ENCODE measurements at regions not wholly inside any gene's neighbourhood (a gene's known extent, or its start where the extent isn't known, plus 50 kb on each side); places are given as distances from the start of the nearest gene placed in this dataset.
"Not testable (repeated sequence)": the region's sequence is repeated elsewhere in the genome, so short reads cannot be mapped to it uniquely, and the experiment has no call there.

- H3K9ac ChIP-seq (ENCODE audit: low read depth, low read length), result no peak overlapping the region
- H3K4me3 ChIP-seq (ENCODE audit: low read depth in 1 of 2, low read length in 2 of 2), result no peak overlapping the region
- no peaks in the 10 kb centered on the region; the same call in 1 of the 2 replicates for H4K20me1 ChIP-seq (ENCODE audit: insufficient read depth, low read length)
- TF ChIP-seq, protein P1, sequence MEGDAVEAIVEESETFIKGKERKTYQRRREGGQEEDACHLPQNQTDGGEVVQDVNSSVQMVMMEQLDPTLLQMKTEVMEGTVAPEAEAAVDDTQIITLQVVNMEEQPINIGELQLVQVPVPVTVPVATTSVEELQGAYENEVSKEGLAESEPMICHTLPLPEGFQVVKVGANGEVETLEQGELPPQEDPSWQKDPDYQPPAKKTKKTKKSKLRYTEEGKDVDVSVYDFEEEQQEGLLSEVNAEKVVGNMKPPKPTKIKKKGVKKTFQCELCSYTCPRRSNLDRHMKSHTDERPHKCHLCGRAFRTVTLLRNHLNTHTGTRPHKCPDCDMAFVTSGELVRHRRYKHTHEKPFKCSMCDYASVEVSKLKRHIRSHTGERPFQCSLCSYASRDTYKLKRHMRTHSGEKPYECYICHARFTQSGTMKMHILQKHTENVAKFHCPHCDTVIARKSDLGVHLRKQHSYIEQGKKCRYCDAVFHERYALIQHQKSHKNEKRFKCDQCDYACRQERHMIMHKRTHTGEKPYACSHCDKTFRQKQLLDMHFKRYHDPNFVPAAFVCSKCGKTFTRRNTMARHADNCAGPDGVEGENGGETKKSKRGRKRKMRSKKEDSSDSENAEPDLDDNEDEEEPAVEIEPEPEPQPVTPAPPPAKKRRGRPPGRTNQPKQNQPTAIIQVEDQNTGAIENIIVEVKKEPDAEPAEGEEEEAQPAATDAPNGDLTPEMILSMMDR (IDR thresholded peaks at IDR 0.05; ENCODE audit: borderline replicate concordance, extremely low read depth, low read length, poor library complexity, severe bottlenecking), result no peak
- no peak for TF ChIP-seq EZH2 (IDR thresholded peaks at IDR 0.05; ENCODE audit: borderline replicate concordance, low read depth, low read length, severe bottlenecking)
- no peaks in the 10 kb centered on the region for H3K4me1 ChIP-seq (ENCODE audit: insufficient read depth, low read length)
- H3K27ac ChIP-seq (ENCODE audit: low read length), result no peak overlapping the region
- DNase-seq (no peak), ATAC-seq (ENCODE audit: insufficient read depth, low read depth) (no peak)
- H3K36me3 ChIP-seq (ENCODE audit: insufficient read depth, low read length), result no peaks in the 10 kb centered on the region
- no peaks in the 10 kb centered on the region for H3K79me2 ChIP-seq (ENCODE audit: insufficient read depth, low read length)
- H3K27me3 ChIP-seq (ENCODE audit: insufficient read depth, low read length, poor library complexity), result no peaks in the 10 kb centered on the region
- H2AFZ ChIP-seq (ENCODE audit: low read depth, low read length), result no peak overlapping the region
- H3K4me2 ChIP-seq (ENCODE audit: insufficient read depth, low read length), result no peak overlapping the region
- no peaks in the 10 kb centered on the region for H3K9me3 ChIP-seq (ENCODE audit: insufficient read depth, low read length, severe bottlenecking)
Observed at GRCh38 chr11:71368966-71369365, 79.2 kb downstream of the DHCR7 start.

DNA sequence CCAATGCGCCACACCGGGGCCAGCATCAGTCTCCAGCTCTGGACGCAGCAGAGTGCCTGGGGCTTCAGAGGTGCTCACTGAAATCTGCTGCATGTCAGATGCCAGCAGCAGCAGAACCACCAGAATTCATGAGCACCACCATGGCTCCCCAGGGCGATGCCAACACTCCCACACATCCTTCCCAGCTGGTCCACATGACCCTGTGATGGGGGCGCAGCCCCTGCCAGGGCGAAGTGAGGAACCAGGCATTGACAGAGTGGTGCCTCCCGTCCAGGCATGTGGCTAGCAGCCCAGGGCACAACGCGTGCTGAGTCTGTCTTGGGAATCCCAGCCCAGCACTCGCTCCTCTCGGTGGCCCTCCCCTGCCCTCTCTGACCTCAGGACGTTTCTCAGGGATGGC, 80.4 kb downstream of the DHCR7 start:
- Histone ChIP-seq H3K27me3 (ENCODE audit: insufficient read depth, low read length, poor library complexity) (no peaks in the 10 kb centered on the region), H2AFZ (ENCODE audit: low read depth, low read length) (no peak overlapping the region), H3K79me2 (ENCODE audit: insufficient read depth, low read length) (no peaks in the 10 kb centered on the region), H3K36me3 (ENCODE audit: insufficient read depth, low read length) (no peaks in the 10 kb centered on the region), H3K9me3 (ENCODE audit: insufficient read depth, low read length, severe bottlenecking) (no peaks in the 10 kb centered on the region), H3K9ac (ENCODE audit: low read depth, low read length) (no peak overlapping the region), H4K20me1 (ENCODE audit: insufficient read depth, low read length) (no peaks in the 10 kb centered on the region; the same call in 1 of the 2 replicates), H3K27ac (ENCODE audit: low read length) (no peak overlapping the region), H3K4me1 (ENCODE audit: insufficient read depth, low read length) (no peaks in the 10 kb centered on the region), H3K4me2 (ENCODE audit: insufficient read depth, low read length) (no peak overlapping the region), H3K4me3 (ENCODE audit: low read depth in 1 of 2, low read length in 2 of 2) (no peak overlapping the region)
- no peak for TF ChIP-seq EZH2 (IDR thresholded peaks at IDR 0.05; ENCODE audit: borderline replicate concordance, low read depth, low read length, severe bottlenecking)
- TF ChIP-seq, protein P1 (IDR thresholded peaks at IDR 0.05; ENCODE audit: borderline replicate concordance, extremely low read depth, low read length, poor library complexity, severe bottlenecking), result no peak
- no peak for ATAC-seq (ENCODE audit: insufficient read depth, low read depth)
- no peak for DNase-seq

DNA sequence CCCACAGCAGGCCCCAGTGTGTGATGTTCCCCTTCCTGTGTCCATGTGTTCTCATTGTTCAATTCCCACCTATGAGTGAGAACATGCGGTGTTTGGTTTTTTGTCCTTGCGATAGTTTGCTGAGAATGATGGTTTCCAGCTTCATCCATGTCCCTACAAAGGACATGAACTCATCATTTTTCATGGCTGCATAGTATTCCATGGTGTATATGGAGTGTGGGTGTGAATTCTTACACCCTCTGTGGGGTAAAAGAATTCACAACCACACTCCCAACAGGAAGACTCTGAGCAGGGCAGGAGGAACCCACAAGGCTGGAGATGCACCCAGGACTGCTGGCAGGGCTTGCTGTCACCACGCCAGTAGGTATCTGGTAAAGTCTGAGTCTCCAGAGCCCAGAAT, 80.9 kb downstream of the DHCR7 start:
- not testable (repeated sequence) for DNase-seq; H3K79me2 ChIP-seq (ENCODE audit: insufficient read depth, low read length); H3K27me3 ChIP-seq (ENCODE audit: insufficient read depth, low read length, poor library complexity); H3K36me3 ChIP-seq (ENCODE audit: insufficient read depth, low read length); H3K4me2 ChIP-seq (ENCODE audit: insufficient read depth, low read length); H3K4me1 ChIP-seq (ENCODE audit: insufficient read depth, low read length); H4K20me1 ChIP-seq (ENCODE audit: insufficient read depth, low read length); H3K9me3 ChIP-seq (ENCODE audit: insufficient read depth, low read length, severe bottlenecking); H3K9ac ChIP-seq (ENCODE audit: low read depth, low read length); ATAC-seq (ENCODE audit: insufficient read depth, low read depth); H3K27ac ChIP-seq (ENCODE audit: low read length); H3K4me3 ChIP-seq (ENCODE audit: low read depth in 1 of 2, low read length in 2 of 2); H2AFZ ChIP-seq (ENCODE audit: low read depth, low read length)

GRCh38 chr11:71366076-71366475, 82.1 kb downstream of the DHCR7 start:
- H3K27ac ChIP-seq (ENCODE audit: low read length), result no peak overlapping the region
- no peak overlapping the region for H3K9ac ChIP-seq (ENCODE audit: low read depth, low read length)
- ATAC-seq (ENCODE audit: insufficient read depth, low read depth), result no peak
- H3K27me3 ChIP-seq (ENCODE audit: insufficient read depth, low read length, poor library complexity), result no peaks in the 10 kb centered on the region
- DNase-seq, result no peak
- no peaks in the 10 kb centered on the region; the same call in 1 of the 2 replicates for H4K20me1 ChIP-seq (ENCODE audit: insufficient read depth, low read length)
- TF ChIP-seq, protein P1 (IDR thresholded peaks at IDR 0.05; ENCODE audit: borderline replicate concordance, extremely low read depth, low read length, poor library complexity, severe bottlenecking), result no peak
- no peak for TF ChIP-seq EZH2 (IDR thresholded peaks at IDR 0.05; ENCODE audit: borderline replicate concordance, low read depth, low read length, severe bottlenecking)
- no peak overlapping the region for H2AFZ ChIP-seq (ENCODE audit: low read depth, low read length)
- H3K4me1 ChIP-seq (ENCODE audit: insufficient read depth, low read length), result no peaks in the 10 kb centered on the region
- no peaks in the 10 kb centered on the region for H3K36me3 ChIP-seq (ENCODE audit: insufficient read depth, low read length)
- H3K4me3 ChIP-seq (ENCODE audit: low read depth in 1 of 2, low read length in 2 of 2), result no peak overlapping the region
- no peak overlapping the region for H3K4me2 ChIP-seq (ENCODE audit: insufficient read depth, low read length)
- H3K9me3 ChIP-seq (ENCODE audit: insufficient read depth, low read length, severe bottlenecking), result no peaks in the 10 kb centered on the region
- H3K79me2 ChIP-seq (ENCODE audit: insufficient read depth, low read length), result no peaks in the 10 kb centered on the region
